DND-41 (cell line): ENCODE measurements at regions not wholly inside any gene's neighbourhood (a gene's known extent, or its start where the extent isn't known, plus 50 kb on each side); places are given as distances from the start of the nearest gene placed in this dataset.

Source experiments
- ATAC-seq: fragments of 200-7000 bp; cut with Tn5 transposase; 3 replicates; pipeline ENCODE4 v1.9.1; 2021; ENCODE audit warnings: low read depth; ENCODE audit not compliant: insufficient read depth
- DNase-seq: peaks from one replicate; pipeline ENCODE4 v3.0.0-alpha.2; 2020
- H2AFZ ChIP-seq: 2 replicates; pipeline ENCODE4 v1.6.0; 2012; ENCODE audit warnings: low read depth, low read length
- H3K27ac ChIP-seq: 2 replicates; pipeline ENCODE4 v1.5.1; 2012; ENCODE audit warnings: low read length, inconsistent platforms
- H3K27me3 ChIP-seq: fragments of 200-600 bp; sonication (generic); 2 replicates; pipeline ENCODE4 v1.6.0; 2012; ENCODE audit warnings: low read length, mild to moderate bottlenecking, inconsistent platforms; ENCODE audit not compliant: insufficient read depth, poor library complexity
- H3K36me3 ChIP-seq: 2 replicates; pipeline ENCODE4 v1.5.1; 2012; ENCODE audit warnings: low read length, inconsistent platforms; ENCODE audit not compliant: insufficient read depth
- H3K4me1 ChIP-seq: 2 replicates; pipeline ENCODE4 v1.5.1; 2012; ENCODE audit warnings: mild to moderate bottlenecking, low read length; ENCODE audit not compliant: insufficient read depth
- H3K4me2 ChIP-seq: 2 replicates; pipeline ENCODE4 v1.6.0; 2012; ENCODE audit warnings: mild to moderate bottlenecking, moderate library complexity, low read length, inconsistent platforms; ENCODE audit not compliant: insufficient read depth
- H3K4me3 ChIP-seq, 2 experiments: fragments of 200-600 bp in 1 of 2; shearing (Covaris generic) in 1 of 2; 2 replicates each; pipeline ENCODE4 v1.5.1; 2012 to 2016; ENCODE audit warnings: inconsistent platforms in 2 of 2, low read length in 2 of 2, mild to moderate bottlenecking in 2 of 2, low read depth in 1 of 2, moderate library complexity in 1 of 2
- H3K79me2 ChIP-seq: 2 replicates; pipeline ENCODE4 v1.6.0; 2012; ENCODE audit warnings: low read length, inconsistent platforms; ENCODE audit not compliant: insufficient read depth
- H3K9ac ChIP-seq: 2 replicates; pipeline ENCODE4 v1.6.0; 2012; ENCODE audit warnings: low read depth, mild to moderate bottlenecking, inconsistent platforms, low read length, moderate library complexity
- H3K9me3 ChIP-seq: 2 replicates; pipeline ENCODE4 v1.5.1; 2012; ENCODE audit warnings: low read length, moderate library complexity, mild to moderate bottlenecking, inconsistent platforms; ENCODE audit not compliant: insufficient read depth, severe bottlenecking
- H4K20me1 ChIP-seq: 2 replicates; pipeline ENCODE4 v1.6.0; 2012; ENCODE audit warnings: low read length; ENCODE audit not compliant: insufficient read depth
- EZH2 ChIP-seq: IDR thresholded peaks from 3 replicates; pipeline ENCODE4 v1.6.1; 2012; ENCODE audit warnings: borderline replicate concordance, low read depth, mild to moderate bottlenecking, moderate library complexity, low read length, inconsistent platforms; ENCODE audit not compliant: severe bottlenecking
- TF ChIP-seq, protein P1 (sequence below): IDR thresholded peaks from 2 replicates; pipeline ENCODE4 v1.5.1; 2012; ENCODE audit warnings: borderline replicate concordance, low read length, moderate library complexity, mild to moderate bottlenecking; ENCODE audit not compliant: poor library complexity, severe bottlenecking; ENCODE audit errors: extremely low read depth

DNA sequence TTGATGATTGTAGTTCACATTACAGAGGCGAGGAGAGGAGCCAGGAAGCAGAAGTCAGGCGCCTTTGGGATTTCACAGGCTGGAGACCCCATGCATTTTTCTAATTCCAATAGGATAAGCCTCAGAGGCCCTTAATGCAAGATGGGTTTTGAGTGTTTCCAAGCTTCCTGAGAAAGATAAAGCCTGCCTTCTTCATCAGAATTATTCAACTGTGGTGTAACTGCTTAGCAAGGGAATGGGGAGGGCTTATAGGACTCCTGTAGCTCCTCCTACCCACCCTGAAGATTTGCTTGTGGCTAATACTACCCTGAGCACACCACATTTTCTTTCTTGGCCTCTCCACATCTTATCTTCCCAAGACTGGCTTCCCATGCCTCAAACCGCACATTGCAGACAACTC lies 151.1 kb upstream of the ISX start:
- ATAC-seq (no peak), DNase-seq (no peak)
- Histone ChIP-seq H3K4me1 (no peaks in the 10 kb centered on the region), H3K4me3 (no peak overlapping the region), H3K27ac (no peak overlapping the region), H4K20me1 (no peaks in the 10 kb centered on the region), H2AFZ (no peak overlapping the region), H3K79me2 (no peaks in the 10 kb centered on the region), H3K4me2 (no peak overlapping the region), H3K36me3 (no peaks in the 10 kb centered on the region), H3K9ac (no peak overlapping the region), H3K27me3 (no peaks in the 10 kb centered on the region), H3K9me3 (no peaks in the 10 kb centered on the region)
- no peak for TF ChIP-seq EZH2
- TF ChIP-seq, protein P1, sequence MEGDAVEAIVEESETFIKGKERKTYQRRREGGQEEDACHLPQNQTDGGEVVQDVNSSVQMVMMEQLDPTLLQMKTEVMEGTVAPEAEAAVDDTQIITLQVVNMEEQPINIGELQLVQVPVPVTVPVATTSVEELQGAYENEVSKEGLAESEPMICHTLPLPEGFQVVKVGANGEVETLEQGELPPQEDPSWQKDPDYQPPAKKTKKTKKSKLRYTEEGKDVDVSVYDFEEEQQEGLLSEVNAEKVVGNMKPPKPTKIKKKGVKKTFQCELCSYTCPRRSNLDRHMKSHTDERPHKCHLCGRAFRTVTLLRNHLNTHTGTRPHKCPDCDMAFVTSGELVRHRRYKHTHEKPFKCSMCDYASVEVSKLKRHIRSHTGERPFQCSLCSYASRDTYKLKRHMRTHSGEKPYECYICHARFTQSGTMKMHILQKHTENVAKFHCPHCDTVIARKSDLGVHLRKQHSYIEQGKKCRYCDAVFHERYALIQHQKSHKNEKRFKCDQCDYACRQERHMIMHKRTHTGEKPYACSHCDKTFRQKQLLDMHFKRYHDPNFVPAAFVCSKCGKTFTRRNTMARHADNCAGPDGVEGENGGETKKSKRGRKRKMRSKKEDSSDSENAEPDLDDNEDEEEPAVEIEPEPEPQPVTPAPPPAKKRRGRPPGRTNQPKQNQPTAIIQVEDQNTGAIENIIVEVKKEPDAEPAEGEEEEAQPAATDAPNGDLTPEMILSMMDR: no peak

DNA sequence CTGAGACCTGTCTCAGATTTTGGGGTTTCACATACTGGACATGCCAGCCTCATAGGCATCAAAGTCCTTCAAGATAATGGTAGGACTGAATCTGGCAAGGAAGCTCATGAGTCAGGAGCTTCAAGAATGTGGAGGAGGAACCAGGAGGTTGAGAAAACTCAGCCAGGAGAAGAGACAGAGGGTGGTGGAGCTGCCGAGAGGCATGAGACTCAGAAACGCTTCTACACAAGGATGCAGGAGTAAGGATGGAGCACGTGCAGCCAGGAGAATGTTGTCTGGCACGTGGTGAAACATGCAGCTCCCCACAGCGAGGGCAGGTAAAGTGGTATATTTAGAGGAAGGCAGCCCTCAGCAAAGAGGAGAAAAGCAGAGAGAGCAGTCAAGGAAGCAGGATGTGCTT lies 148.7 kb upstream of the ISX start:
- Histone ChIP-seq H3K36me3 (no peaks in the 10 kb centered on the region), H4K20me1 (no peaks in the 10 kb centered on the region), H3K9ac (no peak overlapping the region), H3K4me2 (no peak overlapping the region), H3K9me3 (no peaks in the 10 kb centered on the region), H3K27me3 (no peaks in the 10 kb centered on the region), H3K27ac (no peak overlapping the region), H2AFZ (no peak overlapping the region), H3K79me2 (no peaks in the 10 kb centered on the region), H3K4me3 (no peak overlapping the region), H3K4me1 (no peaks in the 10 kb centered on the region)
- ATAC-seq (no peak), DNase-seq (no peak)
- TF ChIP-seq, protein P1: no peak
- TF ChIP-seq EZH2: no peak

DNA sequence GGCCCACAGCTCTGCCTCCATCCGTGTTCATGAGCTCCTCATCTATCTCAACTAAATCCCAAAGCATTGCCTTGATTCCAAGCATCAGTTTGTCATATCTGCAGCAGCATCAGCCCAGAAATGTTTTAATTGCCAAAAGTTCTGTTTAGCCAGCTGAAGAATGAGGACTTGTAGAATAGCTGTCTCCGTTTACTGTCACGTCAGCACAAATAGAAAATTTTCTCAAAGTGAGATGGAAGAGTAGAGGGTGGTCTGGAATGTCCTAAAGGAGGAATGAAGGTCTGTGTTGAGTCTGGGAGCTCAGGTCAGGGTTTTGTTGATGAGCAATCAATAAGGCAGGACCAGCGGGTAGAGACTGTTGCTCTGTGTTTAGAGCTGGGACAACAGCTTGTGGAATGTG lies 134.9 kb upstream of the ISX start:
- H3K4me3 ChIP-seq: no peak overlapping the region
- no peak for TF ChIP-seq EZH2
- TF ChIP-seq, protein P1: no peak
- no peaks in the 10 kb centered on the region for H3K9me3 ChIP-seq
- ATAC-seq (no peak), DNase-seq (no peak)
- no peaks in the 10 kb centered on the region for H3K27me3 ChIP-seq
- no peak overlapping the region for H3K9ac ChIP-seq
- no peak overlapping the region for H2AFZ ChIP-seq
- no peaks in the 10 kb centered on the region for H4K20me1 ChIP-seq
- no peaks in the 10 kb centered on the region for H3K4me1 ChIP-seq
- no peak overlapping the region for H3K4me2 ChIP-seq
- no peaks in the 10 kb centered on the region for H3K36me3 ChIP-seq
- H3K79me2 ChIP-seq: no peaks in the 10 kb centered on the region
- no peak overlapping the region for H3K27ac ChIP-seq

DNA sequence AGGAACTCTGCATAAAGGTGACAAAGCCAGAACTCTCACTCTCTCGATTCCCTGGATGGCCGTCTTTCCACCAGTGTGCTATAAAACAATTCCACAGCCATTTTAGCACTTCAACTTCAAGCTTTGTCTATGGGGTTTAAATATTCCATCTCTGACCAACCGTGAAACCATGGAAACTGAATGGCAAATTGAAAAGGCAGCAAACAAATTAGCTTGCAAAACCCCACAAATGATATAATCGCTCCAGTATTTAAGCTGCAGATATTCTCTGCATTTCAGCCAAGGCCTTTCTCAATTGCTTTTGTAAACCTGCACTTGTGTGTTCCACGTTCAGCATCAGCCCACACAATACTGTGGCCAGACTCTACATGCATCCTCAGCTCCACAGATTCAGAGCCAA lies 131.7 kb upstream of the ISX start:
- TF ChIP-seq, protein P1: no peak
- TF ChIP-seq EZH2: no peak
- Histone ChIP-seq H4K20me1 (no peaks in the 10 kb centered on the region), H3K9ac (no peak overlapping the region), H3K9me3 (no peaks in the 10 kb centered on the region), H3K27ac (no peak overlapping the region), H3K4me2 (no peak overlapping the region), H3K36me3 (no peaks in the 10 kb centered on the region), H3K4me3 (no peak overlapping the region), H3K79me2 (no peaks in the 10 kb centered on the region), H3K4me1 (no peaks in the 10 kb centered on the region), H3K27me3 (no peaks in the 10 kb centered on the region), H2AFZ (no peak overlapping the region)
- no peak for ATAC-seq
- DNase-seq: no peak
